TTC549 (cell line): ENCODE measurements at regions not wholly inside any gene's neighbourhood (a gene's known extent, or its start where the extent isn't known, plus 50 kb on each side); places are given as distances from the start of the nearest gene placed in this dataset.
"Not testable (repeated sequence)": the region's sequence is repeated elsewhere in the genome, so short reads cannot be mapped to it uniquely, and the experiment has no call there.

Experiments used
- FAIRE-seq: peaks from 2 replicates; lab custom pipeline; 2012; peaks lifted over from hg19 to GRCh38; lab: Jason Lieb, UNC

- FAIRE-seq = no peak
Observed at GRCh38 chrX:63285375-63285774, 65.8 kb downstream of the SPIN4 start.

GRCh38 chrX:63284659-63285058 lies 66.5 kb downstream of the SPIN4 start:
- FAIRE-seq = no peak

GRCh38 chrX:63283348-63283747 lies 67.8 kb downstream of the SPIN4 start:
- no peak for FAIRE-seq

GRCh38 chrX:63282828-63283227 lies 68.3 kb downstream of the SPIN4 start:
- no peak for FAIRE-seq

- FAIRE-seq = no peak
Observed at GRCh38 chrX:63282077-63282476, 69.1 kb downstream of the SPIN4 start.

GRCh38 chrX:63281465-63281864 lies 69.7 kb downstream of the SPIN4 start:
- no peak for FAIRE-seq

- not testable (repeated sequence) for FAIRE-seq
Observed at GRCh38 chrX:63277394-63277793, 73.7 kb downstream of the SPIN4 start.

GRCh38 chrX:63275127-63275526 lies 76.0 kb downstream of the SPIN4 start:
- no peak for FAIRE-seq

- FAIRE-seq = no peak
Observed at GRCh38 chrX:63270873-63271272, 80.3 kb downstream of the SPIN4 start.

- FAIRE-seq = no peak
Observed at GRCh38 chrX:63258144-63258543, 93.0 kb downstream of the SPIN4 start.

- FAIRE-seq = peak; percentile 95
Observed at GRCh38 chrX:63250253-63250868, 100.8 kb downstream of the SPIN4 start.

GRCh38 chrX:63242689-63243088 lies 108.4 kb downstream of the SPIN4 start:
- not testable (repeated sequence) for FAIRE-seq

- FAIRE-seq = not testable (repeated sequence)
Observed at GRCh38 chrX:63235963-63236362, 115.2 kb downstream of the SPIN4 start.

- FAIRE-seq = not testable (repeated sequence)
Observed at GRCh38 chrX:63233013-63233412, 118.1 kb downstream of the SPIN4 start.

GRCh38 chrX:63218202-63218601 lies 132.9 kb downstream of the SPIN4 start:
- FAIRE-seq = not testable (repeated sequence)

GRCh38 chrX:63217549-63217948 lies 133.6 kb downstream of the SPIN4 start:
- not testable (repeated sequence) for FAIRE-seq

GRCh38 chrX:63209645-63210044 lies 141.5 kb downstream of the SPIN4 start:
- FAIRE-seq = not testable (repeated sequence)

GRCh38 chrX:63209128-63209527 lies 142.0 kb downstream of the SPIN4 start:
- FAIRE-seq = not testable (repeated sequence)

- not testable (repeated sequence) for FAIRE-seq
Observed at GRCh38 chrX:63204266-63205074, 146.7 kb downstream of the SPIN4 start.

- not testable (repeated sequence) for FAIRE-seq
Observed at GRCh38 chrX:63201987-63202386, 149.1 kb downstream of the SPIN4 start.

- FAIRE-seq = not testable (repeated sequence)
Observed at GRCh38 chrX:63198693-63199092, 152.4 kb downstream of the SPIN4 start.

- not testable (repeated sequence) for FAIRE-seq
Observed at GRCh38 chrX:63192366-63193041, 158.6 kb downstream of the SPIN4 start.

- no peak for FAIRE-seq
Observed at GRCh38 chrX:63186137-63186536, 165.0 kb downstream of the SPIN4 start.
